LNCaP clone FGC (cell line): ENCODE measurements at regions not wholly inside any gene's neighbourhood (a gene's known extent, or its start where the extent isn't known, plus 50 kb on each side); places are given as distances from the start of the nearest gene placed in this dataset.

Experiments used
- DNase-seq: peaks from one replicate; pipeline ENCODE4 v3.0.0-alpha.2; 2011; ENCODE audit warnings: low read depth
- H3K4me3 ChIP-seq: 2 replicates; pipeline ENCODE4 v1.5.1; 2011; ENCODE audit warnings: mild to moderate bottlenecking, low read depth, low read length, control low read depth
- TF ChIP-seq, protein P1 (sequence below): IDR thresholded peaks from 2 replicates; pipeline ENCODE4 v1.5.1; 2012; ENCODE audit warnings: mild to moderate bottlenecking; ENCODE audit not compliant: control insufficient read depth, insufficient read depth; ENCODE audit errors: extremely low read depth

DNA sequence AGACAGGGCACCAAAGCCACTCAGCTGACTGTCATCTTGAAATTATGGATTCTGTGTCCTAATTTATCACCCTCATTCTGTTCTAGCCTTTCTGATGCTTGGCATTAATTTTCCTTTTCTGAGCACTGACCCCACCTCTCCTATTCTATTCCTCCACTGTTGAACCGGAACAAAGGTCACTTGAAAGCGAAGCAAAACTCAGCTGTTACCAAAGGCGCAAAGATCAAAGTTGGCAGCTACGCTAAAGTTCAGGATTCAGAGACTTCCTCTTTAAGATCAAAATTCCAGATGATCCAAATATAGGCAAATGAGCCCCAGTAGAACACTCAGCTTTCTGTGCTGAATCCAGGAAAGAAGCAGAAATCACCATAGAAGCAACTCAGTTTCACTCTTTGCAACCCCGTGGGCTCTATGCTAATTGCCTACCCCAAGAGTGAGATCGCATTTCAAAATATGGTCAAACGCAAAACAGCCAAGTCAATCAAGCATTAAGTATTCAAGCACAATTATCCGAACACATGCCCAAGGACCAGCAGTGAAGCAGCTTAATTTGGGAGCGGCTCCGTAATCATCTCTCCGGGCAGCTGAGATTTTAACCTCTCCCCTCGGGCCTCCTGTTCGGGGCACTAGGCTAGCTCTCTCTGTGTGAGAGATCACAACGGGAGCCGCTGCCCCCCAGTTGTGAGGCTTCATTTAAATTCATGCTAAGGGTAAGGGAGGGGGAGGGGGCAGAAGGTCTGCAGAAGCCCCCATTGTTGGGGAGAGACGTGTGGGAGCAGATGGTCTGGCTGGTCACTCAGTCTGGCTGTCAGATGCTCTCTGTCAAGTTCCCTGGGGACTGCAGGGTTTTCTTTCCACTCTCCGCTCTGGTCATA lies 288.6 kb downstream of the ELAVL2 start:
- DNase-seq = no peak

DNA sequence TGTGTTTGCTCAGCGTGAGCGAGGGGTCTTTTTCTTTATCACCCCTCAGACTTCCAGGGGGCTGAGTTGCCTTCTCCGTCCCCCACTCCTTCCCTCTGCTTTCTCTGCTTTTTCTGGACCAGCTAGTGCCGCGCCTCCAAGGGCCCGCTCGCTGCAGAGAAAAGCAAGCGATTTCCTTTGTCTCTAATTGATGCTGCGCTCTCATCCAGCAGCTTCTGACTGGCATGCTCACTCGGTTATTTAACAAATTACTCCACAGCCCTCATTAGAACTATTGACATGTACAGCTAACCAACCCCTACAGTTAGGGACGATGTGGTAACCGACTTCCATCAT lies 288.0 kb downstream of the ELAVL2 start:
- no peak overlapping the region for H3K4me3 ChIP-seq

More for the DNA sequence above, 288.6 kb downstream of the ELAVL2 start:
- no peak overlapping the region for H3K4me3 ChIP-seq
- TF ChIP-seq, protein P1, sequence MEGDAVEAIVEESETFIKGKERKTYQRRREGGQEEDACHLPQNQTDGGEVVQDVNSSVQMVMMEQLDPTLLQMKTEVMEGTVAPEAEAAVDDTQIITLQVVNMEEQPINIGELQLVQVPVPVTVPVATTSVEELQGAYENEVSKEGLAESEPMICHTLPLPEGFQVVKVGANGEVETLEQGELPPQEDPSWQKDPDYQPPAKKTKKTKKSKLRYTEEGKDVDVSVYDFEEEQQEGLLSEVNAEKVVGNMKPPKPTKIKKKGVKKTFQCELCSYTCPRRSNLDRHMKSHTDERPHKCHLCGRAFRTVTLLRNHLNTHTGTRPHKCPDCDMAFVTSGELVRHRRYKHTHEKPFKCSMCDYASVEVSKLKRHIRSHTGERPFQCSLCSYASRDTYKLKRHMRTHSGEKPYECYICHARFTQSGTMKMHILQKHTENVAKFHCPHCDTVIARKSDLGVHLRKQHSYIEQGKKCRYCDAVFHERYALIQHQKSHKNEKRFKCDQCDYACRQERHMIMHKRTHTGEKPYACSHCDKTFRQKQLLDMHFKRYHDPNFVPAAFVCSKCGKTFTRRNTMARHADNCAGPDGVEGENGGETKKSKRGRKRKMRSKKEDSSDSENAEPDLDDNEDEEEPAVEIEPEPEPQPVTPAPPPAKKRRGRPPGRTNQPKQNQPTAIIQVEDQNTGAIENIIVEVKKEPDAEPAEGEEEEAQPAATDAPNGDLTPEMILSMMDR = no peak

DNA sequence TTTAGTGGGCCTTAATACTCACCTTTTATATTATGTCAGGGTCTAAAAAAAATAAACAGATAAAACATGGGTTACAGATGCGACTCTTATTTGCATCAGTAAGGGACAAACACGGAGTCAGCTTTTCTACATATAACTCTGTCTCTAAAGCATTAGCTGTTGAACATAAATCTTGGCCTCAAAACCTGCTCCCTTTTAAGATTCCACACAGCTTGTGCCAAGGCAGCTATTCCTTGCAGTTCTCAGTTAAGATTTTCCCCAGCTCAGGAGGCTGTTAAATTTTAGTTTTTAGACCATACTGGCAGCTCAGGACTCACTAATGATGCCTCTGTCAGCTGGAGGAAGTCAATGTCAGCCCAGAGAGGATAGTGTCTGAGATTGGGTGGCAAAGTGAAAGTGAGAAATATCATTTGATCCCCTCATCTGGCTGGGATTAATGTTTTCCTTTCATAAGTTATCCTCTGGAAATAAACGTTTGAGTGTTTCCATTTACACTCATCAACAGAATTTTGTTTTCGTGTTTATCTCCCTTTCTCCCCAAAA lies 287.5 kb downstream of the ELAVL2 start:
- TF ChIP-seq, protein P1 = no peak
- H3K4me3 ChIP-seq = no peak overlapping the region
- no peak for DNase-seq

More for the DNA sequence above, 288.0 kb downstream of the ELAVL2 start:
- TF ChIP-seq, protein P1 = no peak
- no peak for DNase-seq

DNA sequence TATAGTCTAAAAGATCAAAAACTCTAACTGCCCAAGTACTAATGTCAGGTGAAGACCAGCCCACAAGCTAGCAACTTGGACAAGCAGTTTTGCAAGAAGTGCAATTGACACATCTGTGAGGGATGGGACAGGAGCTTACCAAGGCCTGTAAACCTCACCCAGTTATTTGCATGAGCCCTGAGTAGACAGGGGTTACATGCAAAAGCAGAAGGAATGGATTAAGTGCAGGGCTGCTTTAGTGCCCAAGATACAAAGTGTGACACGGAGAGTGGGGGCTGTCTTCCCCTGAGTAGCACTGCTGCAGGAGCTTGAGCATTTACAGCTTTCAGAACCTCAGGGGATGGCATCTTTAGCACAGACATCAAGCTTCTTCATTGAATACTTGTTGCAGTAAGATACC lies 286.7 kb downstream of the ELAVL2 start:
- no peak for DNase-seq
- no peak overlapping the region for H3K4me3 ChIP-seq
- TF ChIP-seq, protein P1 = no peak

DNA sequence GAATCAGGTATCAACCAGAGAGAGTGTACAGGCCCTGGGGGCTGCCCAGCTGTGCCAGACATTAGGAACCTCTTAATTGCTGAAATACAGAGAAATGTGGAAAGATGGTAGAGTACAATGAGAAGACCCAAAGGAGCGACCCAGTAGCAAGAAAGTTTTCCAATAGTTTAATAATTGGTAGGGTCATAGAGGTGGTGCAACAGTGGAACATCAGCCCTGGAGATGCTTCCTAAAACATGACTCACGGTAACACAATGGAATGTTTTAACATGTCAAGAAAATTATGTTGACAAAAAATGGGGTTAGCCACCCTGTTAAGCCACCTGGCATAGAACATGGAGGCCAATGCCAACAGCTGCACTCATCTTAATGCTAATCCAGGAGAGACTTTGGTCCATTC lies 284.1 kb downstream of the ELAVL2 start:
- H3K4me3 ChIP-seq = no peak overlapping the region
- DNase-seq = no peak
- TF ChIP-seq, protein P1 = no peak

DNA sequence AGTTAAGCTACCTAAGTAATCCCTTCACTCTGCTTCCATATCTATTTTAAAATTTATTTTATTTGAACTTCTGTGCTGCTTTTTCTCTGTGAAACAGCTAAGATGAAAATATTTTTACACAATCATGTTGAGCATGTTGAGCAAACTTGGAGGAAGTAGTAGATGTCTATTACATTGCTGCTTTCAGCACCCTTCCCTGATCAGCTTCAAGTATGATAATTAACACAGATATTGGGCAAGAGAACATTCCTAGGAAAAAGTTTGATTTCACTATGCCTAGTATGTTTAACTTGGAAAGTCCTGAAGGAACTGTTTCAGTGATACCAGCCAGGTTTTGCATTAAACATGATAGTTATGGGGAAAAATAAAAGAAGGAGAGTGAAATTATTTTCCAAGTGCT lies 283.6 kb downstream of the ELAVL2 start:
- TF ChIP-seq, protein P1 = no peak
- DNase-seq = no peak
- H3K4me3 ChIP-seq = no peak overlapping the region

DNA sequence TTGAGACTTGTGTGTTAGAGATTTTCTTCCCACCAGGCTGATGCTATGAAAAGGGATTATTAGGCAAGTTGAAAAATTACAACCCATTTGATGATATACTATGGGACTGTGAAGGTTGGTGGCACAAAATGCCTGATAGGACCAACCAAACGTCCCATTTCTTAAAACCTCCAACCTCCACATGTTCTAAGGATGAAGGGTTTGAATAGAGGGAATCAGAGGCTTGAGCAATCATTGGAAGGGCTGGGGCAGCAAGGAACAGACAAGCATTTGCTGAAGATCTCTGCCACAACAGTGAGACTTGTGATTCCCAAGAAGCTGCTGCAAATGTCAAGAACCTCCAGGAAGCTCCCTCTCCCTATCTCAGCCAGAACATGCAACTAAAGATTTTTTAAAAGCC lies 283.1 kb downstream of the ELAVL2 start:
- H3K4me3 ChIP-seq = no peak overlapping the region
- no peak for DNase-seq
- TF ChIP-seq, protein P1 = no peak
